Tibial nerve (tissue), 4 donors: ENCODE measurements at regions not wholly inside any gene's neighbourhood (a gene's known extent, or its start where the extent isn't known, plus 50 kb on each side); places are given as distances from the start of the nearest gene placed in this dataset.

Experiments
- DNase-seq, 2 donors: peaks; one replicate each; pipeline ENCODE4 v3.0.0-alpha.2; 2019; ENCODE audit warnings: low spot score in 2 of 2
- H3K27ac ChIP-seq, 4 donors: fragments of 200-600 bp; sonication (generic) in 3 of 4; one replicate each; pipeline ENCODE4 v1.5.1; 2017 to 2019; ENCODE audit warnings: mild to moderate bottlenecking in 1 of 4
- H3K27me3 ChIP-seq, 2 donors: fragments of 200-600 bp; sonication (generic) in 1 of 2; one replicate each; pipeline versions ENCODE4 v1.5.1 to v1.6.0; 2017 to 2019
- H3K36me3 ChIP-seq, 3 donors: fragments of 200-600 bp; sonication (generic); one replicate each; pipeline ENCODE4 v1.5.1; 2018 to 2019
- H3K4me1 ChIP-seq, 4 donors: fragments of 200-600 bp; sonication (generic) in 3 of 4; one replicate each; pipeline ENCODE4 v1.5.1; 2017 to 2019
- H3K4me3 ChIP-seq, 4 donors: fragments of 200-600 bp; sonication (generic) in 3 of 4; one replicate each; pipeline ENCODE4 v1.5.1; 2017 to 2019; ENCODE audit warnings: mild to moderate bottlenecking in 1 of 4, moderate library complexity in 1 of 4
- H3K9me3 ChIP-seq, 4 donors: fragments of 200-600 bp; sonication (generic) in 3 of 4; one replicate each; pipeline ENCODE4 v1.5.1; 2017 to 2019
- CTCF ChIP-seq, 5 experiments: fragments of 200-600 bp in 3 of 5; fragments of 450-650 bp in 2 of 5; sonication (generic) in 3 of 5; IDR thresholded peaks; one replicate each; pipeline ENCODE4 v1.5.1; 2016 to 2019; ENCODE audit warnings: antibody characterized with exemption in 5 of 5, mild to moderate bottlenecking in 3 of 5, moderate library complexity in 2 of 5
- EP300 ChIP-seq, 2 donors: sonication (generic); formaldehyde crosslinking; IDR thresholded peaks; one replicate each; pipeline ENCODE4 v1.6.1; 2017; ENCODE audit warnings: antibody characterized with exemption in 2 of 2, mild to moderate bottlenecking in 1 of 2
- POLR2A ChIP-seq, 2 donors: fragments of 450-650 bp; IDR thresholded peaks; one replicate each; pipeline ENCODE4 v1.6.1; 2017; ENCODE audit warnings: antibody characterized with exemption in 2 of 2, mild to moderate bottlenecking in 2 of 2, moderate library complexity in 2 of 2
- WGBS, 2 donors: methylation state at CpG; one replicate each; pipeline ENCODE4 v1.1.5; 2018; 5-methylcytosine and 5-hydroxymethylcytosine counted together

- TF ChIP-seq CTCF (IDR thresholded peaks at IDR 0.05), result no peak
- no peak for TF ChIP-seq EP300 (IDR thresholded peaks at IDR 0.05)
- TF ChIP-seq POLR2A (IDR thresholded peaks at IDR 0.05), result no peak
- 77 to 79% methylated on average over 3 of the region's 3 CpGs for WGBS, 2 donors
- no peaks in the 10 kb centered on the region for H3K27me3 ChIP-seq
- peaks cover 0 to 6% (median 0%) of the 10 kb centered on the region in 4 donors for H3K4me1 ChIP-seq
- no peaks in the 10 kb centered on the region for H3K9me3 ChIP-seq
- no peak overlapping the region for H3K27ac ChIP-seq
- DNase-seq, result no peak
- no peaks in the 10 kb centered on the region for H3K36me3 ChIP-seq
- no peak overlapping the region for H3K4me3 ChIP-seq
Observed at GRCh38 chr3:157844216-157844615, 262.0 kb downstream of the SHOX2 start.

- peaks cover 0 to 6% (median 0%) of the 10 kb centered on the region in 4 donors for H3K4me1 ChIP-seq
- H3K27me3 ChIP-seq, result no peaks in the 10 kb centered on the region
- no peaks in the 10 kb centered on the region for H3K36me3 ChIP-seq
- 92 to 93% methylated on average over 3 of the region's 3 CpGs for WGBS, 2 donors
- H3K4me3 ChIP-seq, result no peak overlapping the region
- H3K27ac ChIP-seq, result no peak overlapping the region
- no peaks in the 10 kb centered on the region for H3K9me3 ChIP-seq
- no peak for DNase-seq
- TF ChIP-seq POLR2A (IDR thresholded peaks at IDR 0.05) (no peak), CTCF (IDR thresholded peaks at IDR 0.05) (no peak), EP300 (IDR thresholded peaks at IDR 0.05) (no peak)
Observed at GRCh38 chr3:157841029-157841428, 265.2 kb downstream of the SHOX2 start.

- no peaks in the 10 kb centered on the region for H3K36me3 ChIP-seq
- no peak for DNase-seq
- no peaks in the 10 kb centered on the region for H3K27me3 ChIP-seq
- H3K9me3 ChIP-seq, result no peaks in the 10 kb centered on the region
- H3K27ac ChIP-seq, result no peak overlapping the region
- H3K4me1 ChIP-seq, result peaks cover 0 to 6% (median 0%) of the 10 kb centered on the region in 4 donors
- WGBS, 2 donors, result 72 to 73% methylated on average over 2 of the region's 2 CpGs
- no peak for TF ChIP-seq CTCF (IDR thresholded peaks at IDR 0.05)
- no peak for TF ChIP-seq EP300 (IDR thresholded peaks at IDR 0.05)
- no peak for TF ChIP-seq POLR2A (IDR thresholded peaks at IDR 0.05)
- H3K4me3 ChIP-seq, result no peak overlapping the region
Observed at GRCh38 chr3:157840564-157840963, 265.7 kb downstream of the SHOX2 start.

- no peak overlapping the region for H3K4me3 ChIP-seq
- no peak for DNase-seq
- H3K9me3 ChIP-seq, result no peaks in the 10 kb centered on the region
- no peaks in the 10 kb centered on the region for H3K27me3 ChIP-seq
- H3K36me3 ChIP-seq, result no peaks in the 10 kb centered on the region
- WGBS, 2 donors, result 67 to 80% methylated on average over 7 of the region's 7 CpGs
- no peak for TF ChIP-seq POLR2A (IDR thresholded peaks at IDR 0.05)
- TF ChIP-seq CTCF (IDR thresholded peaks at IDR 0.05), result no peak
- no peak for TF ChIP-seq EP300 (IDR thresholded peaks at IDR 0.05)
- H3K4me1 ChIP-seq, result no peaks in the 10 kb centered on the region
- H3K27ac ChIP-seq, result no peak overlapping the region
Observed at GRCh38 chr3:157838457-157838856, 267.8 kb downstream of the SHOX2 start.

- Histone ChIP-seq H3K27ac (no peak overlapping the region), H3K9me3 (no peaks in the 10 kb centered on the region), H3K27me3 (no peaks in the 10 kb centered on the region), H3K4me1 (no peaks in the 10 kb centered on the region), H3K36me3 (no peaks in the 10 kb centered on the region), H3K4me3 (no peak overlapping the region)
- 80 to 81% methylated on average over 1 of the region's 1 CpG for WGBS, 2 donors
- no peak for TF ChIP-seq EP300 (IDR thresholded peaks at IDR 0.05)
- TF ChIP-seq CTCF (IDR thresholded peaks at IDR 0.05), result no peak
- TF ChIP-seq POLR2A (IDR thresholded peaks at IDR 0.05), result no peak
- DNase-seq, result no peak
Observed at GRCh38 chr3:157837336-157837735, 268.9 kb downstream of the SHOX2 start.
